ENCODE measurements at regions not wholly inside any gene's neighbourhood (a gene's known extent, or its start where the extent isn't known, plus 50 kb on each side); places are given as distances from the start of the nearest gene placed in this dataset.

DNA sequence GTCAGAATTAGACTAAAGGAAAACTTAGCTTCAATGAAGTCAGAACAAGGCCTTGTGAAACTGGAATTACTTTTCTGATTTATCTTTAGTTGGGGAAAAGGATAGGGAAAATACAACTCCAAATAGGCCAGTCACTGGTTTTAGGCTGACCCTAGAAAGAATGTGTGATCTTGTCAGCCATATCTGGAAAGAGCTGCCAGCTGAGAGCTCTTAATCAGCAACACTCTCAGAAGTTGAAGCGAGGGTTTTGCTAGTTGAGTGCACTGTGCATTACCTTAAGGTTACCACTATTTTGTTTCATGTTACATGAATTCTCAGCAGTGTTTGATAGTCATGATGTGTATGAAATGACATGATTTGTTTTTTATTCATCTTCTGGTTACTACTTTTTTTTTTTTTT is 905.3 kb upstream of the ALCAM start:
- DNase-seq (no peak), ATAC-seq (no peak)
- Histone ChIP-seq H3K27me3 (ENCODE audit: control insufficient read depth, insufficient read depth, low read length) (no peaks in the 10 kb centered on the region), H3K27ac (ENCODE audit: low read length) (no peak overlapping the region), H3K36me3 (ENCODE audit: control insufficient read depth, insufficient read depth, low read length) (no peaks in the 10 kb centered on the region), H3K4me3 (ENCODE audit: low read length) (no peak overlapping the region), H3K4me1 (ENCODE audit: control insufficient read depth, insufficient read depth, low read length) (no peaks in the 10 kb centered on the region), H3K9me3 (ENCODE audit: control insufficient read depth, insufficient read depth, low read length) (no peaks in the 10 kb centered on the region)
- intact Hi-C loops (cut with micrococcal nuclease), result no loop called here
- H3K9me3 Mint-ChIP-seq, result peaks cover 17 to 23% of the 10 kb centered on the region in 2 donors
- TF ChIP-seq, protein P1, sequence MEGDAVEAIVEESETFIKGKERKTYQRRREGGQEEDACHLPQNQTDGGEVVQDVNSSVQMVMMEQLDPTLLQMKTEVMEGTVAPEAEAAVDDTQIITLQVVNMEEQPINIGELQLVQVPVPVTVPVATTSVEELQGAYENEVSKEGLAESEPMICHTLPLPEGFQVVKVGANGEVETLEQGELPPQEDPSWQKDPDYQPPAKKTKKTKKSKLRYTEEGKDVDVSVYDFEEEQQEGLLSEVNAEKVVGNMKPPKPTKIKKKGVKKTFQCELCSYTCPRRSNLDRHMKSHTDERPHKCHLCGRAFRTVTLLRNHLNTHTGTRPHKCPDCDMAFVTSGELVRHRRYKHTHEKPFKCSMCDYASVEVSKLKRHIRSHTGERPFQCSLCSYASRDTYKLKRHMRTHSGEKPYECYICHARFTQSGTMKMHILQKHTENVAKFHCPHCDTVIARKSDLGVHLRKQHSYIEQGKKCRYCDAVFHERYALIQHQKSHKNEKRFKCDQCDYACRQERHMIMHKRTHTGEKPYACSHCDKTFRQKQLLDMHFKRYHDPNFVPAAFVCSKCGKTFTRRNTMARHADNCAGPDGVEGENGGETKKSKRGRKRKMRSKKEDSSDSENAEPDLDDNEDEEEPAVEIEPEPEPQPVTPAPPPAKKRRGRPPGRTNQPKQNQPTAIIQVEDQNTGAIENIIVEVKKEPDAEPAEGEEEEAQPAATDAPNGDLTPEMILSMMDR (IDR thresholded peaks at IDR 0.05), result no peak
- no peaks in the 10 kb centered on the region for H3K4me1 Mint-ChIP-seq
- no peaks in the 10 kb centered on the region for H3K27me3 Mint-ChIP-seq (ENCODE audit: low read depth in 2 of 2)
- no peak overlapping the region for H3K4me3 Mint-ChIP-seq
- no peak overlapping the region for H3K27ac Mint-ChIP-seq
- 90% methylated on average over 1 of the region's 1 CpG for WGBS (ENCODE audit: insufficient coverage)
- H3K36me3 Mint-ChIP-seq, result no peaks in the 10 kb centered on the region

DNA sequence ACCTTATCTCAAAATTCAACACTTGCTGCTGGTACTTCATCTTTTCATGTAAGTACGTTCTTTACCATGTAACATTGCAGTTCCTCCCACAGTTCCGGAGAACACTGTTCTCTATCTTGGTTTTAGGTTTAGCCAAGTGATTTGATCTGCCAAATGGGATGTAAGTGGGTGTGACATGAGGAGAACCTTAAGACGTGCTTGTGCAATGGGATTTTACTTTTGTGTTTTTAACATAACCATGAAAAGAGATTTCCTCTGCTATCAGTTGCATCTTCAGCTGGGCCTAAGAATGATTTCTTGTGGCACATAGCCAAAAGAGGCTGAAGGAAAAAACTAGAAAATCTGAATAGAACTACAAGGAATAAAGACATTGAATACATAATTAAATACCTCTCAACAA is 894.5 kb upstream of the ALCAM start:
- TF ChIP-seq, protein P1 (IDR thresholded peaks at IDR 0.05), result no peak
- no peaks in the 10 kb centered on the region for H3K27me3 Mint-ChIP-seq (ENCODE audit: low read depth in 2 of 2)
- Histone ChIP-seq H3K4me3 (ENCODE audit: low read length) (no peak overlapping the region), H3K36me3 (ENCODE audit: control insufficient read depth, insufficient read depth, low read length) (no peaks in the 10 kb centered on the region), H3K4me1 (ENCODE audit: control insufficient read depth, insufficient read depth, low read length) (no peaks in the 10 kb centered on the region), H3K27me3 (ENCODE audit: control insufficient read depth, insufficient read depth, low read length) (no peaks in the 10 kb centered on the region), H3K9me3 (ENCODE audit: control insufficient read depth, insufficient read depth, low read length) (peaks cover 6% of the 10 kb centered on the region), H3K27ac (ENCODE audit: low read length) (no peak overlapping the region)
- DNase-seq (no peak), ATAC-seq (no peak)
- intact Hi-C loops (cut with micrococcal nuclease), result no loop called here
- H3K4me3 Mint-ChIP-seq, result no peak overlapping the region
- peaks cover 18 to 20% of the 10 kb centered on the region in 2 donors for H3K9me3 Mint-ChIP-seq
- 91% methylated on average over 3 of the region's 3 CpGs for WGBS (ENCODE audit: insufficient coverage)
- peaks cover 31% of the 10 kb centered on the region for H3K36me3 Mint-ChIP-seq
- no peaks in the 10 kb centered on the region for H3K4me1 Mint-ChIP-seq
- H3K27ac Mint-ChIP-seq, result no peak overlapping the region

DNA sequence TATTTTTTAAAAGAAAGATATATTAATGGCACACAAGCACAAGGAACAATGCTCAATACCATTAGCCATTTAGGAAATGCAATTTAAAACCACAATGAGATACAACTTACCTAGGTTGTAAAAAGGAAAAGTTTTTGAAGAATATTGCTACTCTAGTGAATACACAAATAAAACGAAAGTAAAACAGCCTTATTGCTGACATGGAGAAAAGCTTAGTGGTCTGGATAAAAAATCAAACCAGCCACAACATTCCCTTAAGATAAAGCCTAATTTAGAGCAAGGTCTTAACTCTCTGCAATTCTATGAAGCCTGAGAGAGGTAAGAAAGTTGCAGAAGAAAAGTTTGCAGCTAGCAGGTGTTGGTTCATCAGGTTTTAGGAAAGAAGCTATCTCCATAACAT is 892.7 kb upstream of the ALCAM start:
- H3K4me3 ChIP-seq (ENCODE audit: low read length), result no peak overlapping the region
- H3K9me3 ChIP-seq (ENCODE audit: control insufficient read depth, insufficient read depth, low read length), result peaks cover 6% of the 10 kb centered on the region
- DNase-seq (no peak), ATAC-seq (no peak)
- Mint-ChIP-seq H3K36me3 (peaks cover 39% of the 10 kb centered on the region), H3K4me3 (no peak overlapping the region), H3K9me3 (peaks cover 18 to 28% of the 10 kb centered on the region in 2 donors), H3K27me3 (ENCODE audit: low read depth in 2 of 2) (no peaks in the 10 kb centered on the region), H3K4me1 (no peaks in the 10 kb centered on the region), H3K27ac (no peak overlapping the region)
- intact Hi-C loops (cut with micrococcal nuclease), result no loop called here
- TF ChIP-seq, protein P1 (IDR thresholded peaks at IDR 0.05), result no peak
- H3K27ac ChIP-seq (ENCODE audit: low read length), result no peak overlapping the region
- no CpG with 5 or more reads among the region's 1 CpG for WGBS (ENCODE audit: insufficient coverage)
- no peaks in the 10 kb centered on the region for H3K27me3 ChIP-seq (ENCODE audit: control insufficient read depth, insufficient read depth, low read length)
- no peaks in the 10 kb centered on the region for H3K4me1 ChIP-seq (ENCODE audit: control insufficient read depth, insufficient read depth, low read length)
- H3K36me3 ChIP-seq (ENCODE audit: control insufficient read depth, insufficient read depth, low read length), result no peaks in the 10 kb centered on the region

DNA sequence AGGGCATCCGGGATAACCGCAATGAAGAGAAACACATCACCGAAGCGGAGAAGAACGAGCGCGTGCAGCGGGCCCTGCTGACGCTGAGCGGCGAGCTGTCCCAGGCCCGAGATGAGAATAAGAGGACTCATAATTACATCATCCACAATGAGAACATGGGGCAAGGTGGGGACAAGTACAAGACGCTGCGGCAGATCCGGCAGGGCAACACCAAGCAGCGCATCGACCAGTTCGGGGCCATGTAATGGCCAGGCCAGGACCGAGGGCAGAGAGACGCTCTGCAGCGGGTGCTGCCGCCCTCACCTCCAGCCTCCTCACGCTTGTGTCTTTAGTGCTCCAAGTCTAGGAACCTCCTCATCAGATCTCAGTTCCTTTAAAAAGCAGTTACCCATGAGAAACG is 863.7 kb upstream of the ALCAM start:
- no peaks in the 10 kb centered on the region for H3K27me3 Mint-ChIP-seq (ENCODE audit: low read depth in 2 of 2)
- no peak overlapping the region for H3K4me3 Mint-ChIP-seq
- H3K27ac Mint-ChIP-seq, result no peak overlapping the region
- DNase-seq, result no peak
- no peaks in the 10 kb centered on the region for H3K36me3 Mint-ChIP-seq
- no peaks in the 10 kb centered on the region for H3K36me3 ChIP-seq (ENCODE audit: control insufficient read depth, insufficient read depth, low read length)
- H3K4me3 ChIP-seq (ENCODE audit: low read length), result no peak overlapping the region
- peaks cover 5% of the 10 kb centered on the region for H3K9me3 ChIP-seq (ENCODE audit: control insufficient read depth, insufficient read depth, low read length)
- intact Hi-C loops (cut with micrococcal nuclease), result no loop called here
- H3K4me1 ChIP-seq (ENCODE audit: control insufficient read depth, insufficient read depth, low read length), result no peaks in the 10 kb centered on the region
- WGBS (ENCODE audit: insufficient coverage), result 97% methylated on average over 24 of the region's 24 CpGs
- TF ChIP-seq, protein P1 (IDR thresholded peaks at IDR 0.05), result no peak
- H3K9me3 Mint-ChIP-seq, result peaks cover 9 to 17% of the 10 kb centered on the region in 2 donors
- no peak overlapping the region for H3K27ac ChIP-seq (ENCODE audit: low read length)
- no peaks in the 10 kb centered on the region for H3K27me3 ChIP-seq (ENCODE audit: control insufficient read depth, insufficient read depth, low read length)
- no peaks in the 10 kb centered on the region for H3K4me1 Mint-ChIP-seq
- no peak for ATAC-seq
